H9 (cell line): ENCODE measurements at regions not wholly inside any gene's neighbourhood (a gene's known extent, or its start where the extent isn't known, plus 50 kb on each side); places are given as distances from the start of the nearest gene placed in this dataset.
A peak's percentile ranks its signal among the peaks of the same experiment; 100 is the strongest.

Experiments
- DNase-seq: peaks from one replicate; pipeline ENCODE4 v3.0.0-alpha.2; 2017
- H2AFZ ChIP-seq: one replicate; pipeline ENCODE4 v1.6.1; 2013; ENCODE audit warnings: mild to moderate bottlenecking, low read length, control low read depth, moderate library complexity
- H2AK5ac ChIP-seq: 2 replicates; pipeline ENCODE4 v1.6.1; 2013; ENCODE audit warnings: low read length, control low read depth, mixed read lengths; ENCODE audit not compliant: insufficient read length
- H2BK120ac ChIP-seq: one replicate; pipeline ENCODE4 v1.6.1; 2013; ENCODE audit warnings: low read depth, mild to moderate bottlenecking, low read length, control low read depth, inconsistent platforms; ENCODE audit not compliant: poor library complexity, severe bottlenecking
- H2BK12ac ChIP-seq: 2 replicates; pipeline ENCODE4 v1.6.1; 2013; ENCODE audit warnings: low read length, control low read depth, mixed read lengths, low read depth; ENCODE audit not compliant: insufficient read length
- H2BK15ac ChIP-seq: 2 replicates; pipeline ENCODE4 v1.6.1; 2013; ENCODE audit warnings: low read depth, low read length, control low read depth
- H2BK20ac ChIP-seq: one replicate; pipeline ENCODE4 v1.6.1; 2013; ENCODE audit warnings: low read depth, mild to moderate bottlenecking, low read length, control low read depth, inconsistent platforms; ENCODE audit not compliant: poor library complexity, severe bottlenecking
- H2BK5ac ChIP-seq: 2 replicates; pipeline ENCODE4 v1.6.1; 2013; ENCODE audit warnings: low read length, control low read depth, mixed read lengths; ENCODE audit not compliant: insufficient read length
- H3K14ac ChIP-seq: 2 replicates; pipeline ENCODE4 v1.6.1; 2013; ENCODE audit warnings: low read length, control low read depth; ENCODE audit not compliant: insufficient read depth
- H3K18ac ChIP-seq: 2 replicates; pipeline ENCODE4 v1.6.1; 2013; ENCODE audit warnings: low read depth, mild to moderate bottlenecking, mixed read lengths, low read length, control low read depth; ENCODE audit not compliant: insufficient read length
- H3K23ac ChIP-seq: 2 replicates; pipeline ENCODE4 v1.6.1; 2013; ENCODE audit warnings: low read length, control low read depth, mixed read lengths, low read depth; ENCODE audit not compliant: insufficient read length
- H3K23me2 ChIP-seq: 2 replicates; pipeline ENCODE4 v1.6.1; 2013; ENCODE audit warnings: low read depth, mild to moderate bottlenecking, mixed read lengths, low read length, control low read depth; ENCODE audit not compliant: insufficient read length, poor library complexity, severe bottlenecking
- H3K27ac ChIP-seq: 2 replicates; pipeline ENCODE4 v1.5.1; 2013; ENCODE audit warnings: low read length, control low read depth, mixed read lengths, low read depth; ENCODE audit not compliant: insufficient read length
- H3K27me3 ChIP-seq: 2 replicates; pipeline ENCODE4 v1.6.1; 2013; ENCODE audit warnings: low read length, control low read depth, inconsistent platforms; ENCODE audit not compliant: insufficient read depth
- H3K4ac ChIP-seq: 2 replicates; pipeline ENCODE4 v1.6.1; 2013; ENCODE audit warnings: low read depth, mild to moderate bottlenecking, control low read depth, inconsistent platforms, low read length, moderate library complexity
- H3K4me1 ChIP-seq: 2 replicates; pipeline ENCODE4 v1.6.1; 2013; ENCODE audit warnings: low read length, control low read depth, inconsistent platforms; ENCODE audit not compliant: insufficient read depth
- H3K4me2 ChIP-seq: 2 replicates; pipeline ENCODE4 v1.6.1; 2013; ENCODE audit warnings: low read length, control low read depth, mixed read lengths; ENCODE audit not compliant: insufficient read length, insufficient read depth
- H3K56ac ChIP-seq: 2 replicates; pipeline ENCODE4 v1.6.1; 2013; ENCODE audit warnings: low read depth, mild to moderate bottlenecking, mixed read lengths, low read length, control low read depth; ENCODE audit not compliant: insufficient read length
- H3K79me1 ChIP-seq: 2 replicates; pipeline ENCODE4 v1.6.1; 2013; ENCODE audit warnings: low read depth, mild to moderate bottlenecking, moderate library complexity, low read length, control low read depth, inconsistent platforms; ENCODE audit not compliant: insufficient read depth, poor library complexity, severe bottlenecking
- H3K79me2 ChIP-seq: 2 replicates; pipeline ENCODE4 v1.6.1; 2013; ENCODE audit warnings: low read length, control low read depth, inconsistent platforms; ENCODE audit not compliant: insufficient read depth
- H3K9ac ChIP-seq: 2 replicates; pipeline ENCODE4 v1.6.1; 2013; ENCODE audit warnings: low read length, control low read depth, mixed read lengths; ENCODE audit not compliant: insufficient read length; ENCODE audit errors: extremely low read depth
- H3K9me3 ChIP-seq: one replicate; pipeline ENCODE4 v1.6.1; 2013; ENCODE audit warnings: low read depth, low read length, inconsistent platforms; ENCODE audit not compliant: control insufficient read depth
- H3T11ph ChIP-seq: one replicate; pipeline ENCODE4 v1.6.1; 2013; ENCODE audit warnings: mild to moderate bottlenecking, low read length, control low read depth, inconsistent platforms
- H4K20me1 ChIP-seq: one replicate; pipeline ENCODE4 v1.6.1; 2013; ENCODE audit not compliant: control insufficient read depth, insufficient read length, insufficient read depth
- H4K5ac ChIP-seq: 2 replicates; pipeline ENCODE4 v1.6.1; 2013; ENCODE audit warnings: low read depth, mild to moderate bottlenecking, mixed read lengths, low read length, control low read depth; ENCODE audit not compliant: insufficient read length
- H4K8ac ChIP-seq: replicated peaks from 2 replicates; pipeline ENCODE4 v1.6.1; 2013; ENCODE audit warnings: low read length, control low read depth, mixed read lengths, low read depth; ENCODE audit not compliant: insufficient read length
- H4K91ac ChIP-seq: 2 replicates; pipeline ENCODE4 v1.6.1; 2013; ENCODE audit warnings: low read depth, mild to moderate bottlenecking, moderate library complexity, mixed read lengths, low read length, control low read depth; ENCODE audit not compliant: insufficient read length
- H3K27ac Mint-ChIP-seq, 3 experiments: 2 replicates in 2 of 3; 3 replicates in 1 of 3; pipeline ENCODE4 v1.8.0; 2020 to 2021; ENCODE audit warnings: mixed read lengths in 3 of 3, mild to moderate bottlenecking in 1 of 3, moderate library complexity in 1 of 3
- H3K27me3 Mint-ChIP-seq: 2 replicates; pipeline ENCODE4 v1.8.0; 2021; ENCODE audit warnings: low read depth, mild to moderate bottlenecking, moderate library complexity, mixed read lengths
- H3K36me3 Mint-ChIP-seq, 3 experiments: 2 replicates in 2 of 3; 3 replicates in 1 of 3; pipeline ENCODE4 v1.8.0; 2020 to 2021; ENCODE audit warnings: low read depth in 3 of 3, mixed read lengths in 3 of 3; ENCODE audit not compliant: insufficient read depth in 1 of 3
- H3K4me1 Mint-ChIP-seq, 2 experiments: 2 replicates each; pipeline ENCODE4 v1.8.0; 2020; ENCODE audit warnings: mixed read lengths in 2 of 2
- H3K4me3 Mint-ChIP-seq, 2 experiments: 2 replicates in 1 of 2; 3 replicates in 1 of 2; pipeline ENCODE4 v1.8.0; 2020 to 2021; ENCODE audit warnings: mild to moderate bottlenecking in 2 of 2, mixed read lengths in 2 of 2, moderate library complexity in 1 of 2
- H3K9me3 Mint-ChIP-seq, 2 experiments: 2 replicates in 1 of 2; 3 replicates in 1 of 2; pipeline ENCODE4 v1.8.0; 2020; ENCODE audit warnings: mild to moderate bottlenecking in 2 of 2, mixed read lengths in 2 of 2, moderate library complexity in 1 of 2
- WGBS: extraction: QIAGEN DNeasy Blood & Tissue Kit; methylation state at CpG from one replicate; pipeline ENCODE4 v1.1.7; 2013; ENCODE audit warnings: missing lambda C conversion rate, low lambda C conversion rate, mixed read lengths; ENCODE audit not compliant: insufficient read length; ENCODE audit errors: extremely low coverage; 5-methylcytosine and 5-hydroxymethylcytosine counted together
- TF ChIP-seq, protein P1 (sequence below): fragments of 200-600 bp; sonication (generic); conservative IDR thresholded peaks from 3 replicates; pipeline ENCODE4 v1.8.0; 2021; ENCODE audit warnings: antibody characterized with exemption, mild to moderate bottlenecking

DNA sequence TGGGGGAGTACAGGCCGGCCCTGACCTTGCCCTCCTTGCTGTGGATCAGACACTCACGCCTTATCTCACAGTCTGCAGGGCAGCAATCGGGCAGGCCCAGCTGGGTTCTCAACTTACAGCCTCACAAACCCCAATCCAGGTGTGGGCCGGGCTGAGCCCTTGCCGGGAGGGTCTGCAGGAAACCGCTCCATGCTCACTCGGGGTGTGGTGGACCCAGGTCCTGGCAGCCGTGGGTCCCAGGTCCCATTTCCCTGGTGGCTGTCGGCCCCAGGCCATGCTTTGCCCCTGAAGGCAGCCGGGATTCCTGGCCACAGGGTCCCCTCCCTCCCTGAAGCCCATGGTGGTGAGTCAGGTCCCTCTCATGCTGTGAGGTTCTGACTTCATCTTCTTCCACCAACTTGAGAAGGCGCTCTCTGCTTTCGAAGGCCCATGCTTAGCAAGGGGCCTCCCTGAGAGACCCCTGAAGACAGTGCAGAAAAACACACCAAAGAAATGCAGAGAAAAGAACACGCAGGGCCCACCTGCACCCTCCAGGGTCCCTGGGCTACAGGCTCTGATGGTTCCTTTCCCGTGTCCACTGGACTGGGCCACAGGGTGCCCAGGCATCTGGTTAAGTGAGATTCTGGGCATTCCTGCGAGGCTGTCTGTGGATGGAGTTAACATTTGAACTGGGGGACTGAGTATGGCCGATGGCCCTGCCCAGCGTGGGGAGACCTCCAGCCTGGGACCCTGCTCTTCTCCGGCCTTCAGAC lies 588.2 kb downstream of the BRD1 start:
- Histone ChIP-seq H3K18ac (no peak overlapping the region), H3K23me2 (no peaks in the 10 kb centered on the region), H2BK15ac (no peak overlapping the region), H3K4me1 (no peaks in the 10 kb centered on the region), H3K9me3 (no peaks in the 10 kb centered on the region), H2BK12ac (no peak overlapping the region), H3K9ac (no peak overlapping the region), H4K5ac (no peak overlapping the region), H3K79me2 (no peaks in the 10 kb centered on the region), H2BK5ac (no peak overlapping the region), H2BK20ac (no peak overlapping the region), H3K79me1 (no peaks in the 10 kb centered on the region), H2AK5ac (no peak overlapping the region), H3K56ac (no peak overlapping the region), H4K91ac (no peak overlapping the region), H2AFZ (no peak overlapping the region), H3K23ac (no peak overlapping the region), H3K4ac (no peak overlapping the region), H3K14ac (no peak overlapping the region), H3K27ac (no peak overlapping the region), H3K4me2 (no peak overlapping the region), H2BK120ac (no peak overlapping the region), H4K8ac (no peak overlapping the region), H4K20me1 (no peaks in the 10 kb centered on the region), H3K27me3 (no peaks in the 10 kb centered on the region; the same call in 1 of the 2 replicates), H3T11ph (no peak overlapping the region)
- Mint-ChIP-seq H3K27me3 (peaks cover 9% of the 10 kb centered on the region), H3K27ac (no peak overlapping the region), H3K4me1 (peaks cover 8 to 9% of the 10 kb centered on the region in 2 experiments), H3K4me3 (no peak overlapping the region), H3K9me3 (peaks cover 0 to 7% of the 10 kb centered on the region in 2 experiments; a peak in 2 of 5 replicates), H3K36me3 (no peaks in the 10 kb centered on the region)
- no CpG with 5 or more reads among the region's 18 CpGs for WGBS
- TF ChIP-seq, protein P1, sequence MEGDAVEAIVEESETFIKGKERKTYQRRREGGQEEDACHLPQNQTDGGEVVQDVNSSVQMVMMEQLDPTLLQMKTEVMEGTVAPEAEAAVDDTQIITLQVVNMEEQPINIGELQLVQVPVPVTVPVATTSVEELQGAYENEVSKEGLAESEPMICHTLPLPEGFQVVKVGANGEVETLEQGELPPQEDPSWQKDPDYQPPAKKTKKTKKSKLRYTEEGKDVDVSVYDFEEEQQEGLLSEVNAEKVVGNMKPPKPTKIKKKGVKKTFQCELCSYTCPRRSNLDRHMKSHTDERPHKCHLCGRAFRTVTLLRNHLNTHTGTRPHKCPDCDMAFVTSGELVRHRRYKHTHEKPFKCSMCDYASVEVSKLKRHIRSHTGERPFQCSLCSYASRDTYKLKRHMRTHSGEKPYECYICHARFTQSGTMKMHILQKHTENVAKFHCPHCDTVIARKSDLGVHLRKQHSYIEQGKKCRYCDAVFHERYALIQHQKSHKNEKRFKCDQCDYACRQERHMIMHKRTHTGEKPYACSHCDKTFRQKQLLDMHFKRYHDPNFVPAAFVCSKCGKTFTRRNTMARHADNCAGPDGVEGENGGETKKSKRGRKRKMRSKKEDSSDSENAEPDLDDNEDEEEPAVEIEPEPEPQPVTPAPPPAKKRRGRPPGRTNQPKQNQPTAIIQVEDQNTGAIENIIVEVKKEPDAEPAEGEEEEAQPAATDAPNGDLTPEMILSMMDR: no peak
- DNase-seq: peak; percentile 14
